Trophoblast cell (in vitro differentiated cells and primary cell): ENCODE measurements at regions not wholly inside any gene's neighbourhood (a gene's known extent, or its start where the extent isn't known, plus 50 kb on each side); places are given as distances from the start of the nearest gene placed in this dataset.

Experiments used
- DNase-seq, 2 donors: peaks; one replicate each; pipeline ENCODE4 v3.0.0-alpha.2; 2016
- H2AFZ ChIP-seq: 2 replicates; pipeline ENCODE4 v1.6.1; 2013; ENCODE audit warnings: low read length, moderate library complexity, mild to moderate bottlenecking; ENCODE audit not compliant: insufficient read depth, poor library complexity
- H2AK5ac ChIP-seq: 2 replicates; pipeline ENCODE4 v1.6.1; 2013; ENCODE audit warnings: mild to moderate bottlenecking, low read length
- H2BK120ac ChIP-seq: 2 replicates; pipeline ENCODE4 v1.6.1; 2013; ENCODE audit warnings: low read length, mild to moderate bottlenecking, moderate library complexity; ENCODE audit not compliant: insufficient read depth, poor library complexity
- H2BK12ac ChIP-seq: 2 replicates; pipeline ENCODE4 v1.6.1; 2013; ENCODE audit warnings: mild to moderate bottlenecking, low read length, moderate library complexity
- H2BK5ac ChIP-seq: 2 replicates; pipeline ENCODE4 v1.6.1; 2013; ENCODE audit warnings: low read length, low read depth, moderate library complexity, mild to moderate bottlenecking; ENCODE audit not compliant: poor library complexity
- H3K14ac ChIP-seq: 2 replicates; pipeline ENCODE4 v1.6.1; 2013; ENCODE audit warnings: mild to moderate bottlenecking, low read length
- H3K18ac ChIP-seq: 2 replicates; pipeline ENCODE4 v1.6.1; 2013; ENCODE audit warnings: mild to moderate bottlenecking, low read length
- H3K23ac ChIP-seq: 2 replicates; pipeline ENCODE4 v1.6.1; 2013; ENCODE audit warnings: low read length
- H3K27ac ChIP-seq: 2 replicates; pipeline ENCODE4 v1.5.1; 2013; ENCODE audit warnings: low read depth, mild to moderate bottlenecking, inconsistent platforms, low read length, moderate library complexity
- H3K27me3 ChIP-seq: 2 replicates; pipeline ENCODE4 v1.6.1; 2013; ENCODE audit warnings: inconsistent platforms, mild to moderate bottlenecking, low read length, moderate library complexity; ENCODE audit not compliant: insufficient read depth
- H3K36me3 ChIP-seq, 2 experiments: 1 replicate in 1 of 2; 2 replicates in 1 of 2; pipeline ENCODE4 v1.6.1; 2013; ENCODE audit warnings: low read length in 2 of 2, mild to moderate bottlenecking in 2 of 2, moderate library complexity in 1 of 2; ENCODE audit not compliant: insufficient read depth in 2 of 2, control insufficient read depth in 1 of 2
- H3K4ac ChIP-seq: 2 replicates; pipeline ENCODE4 v1.6.1; 2013; ENCODE audit warnings: low read depth, mild to moderate bottlenecking, low read length, moderate library complexity
- H3K4me1 ChIP-seq, 2 experiments: 1 replicate in 1 of 2; 2 replicates in 1 of 2; pipeline ENCODE4 v1.6.1; 2013; ENCODE audit warnings: low read length in 2 of 2, mild to moderate bottlenecking in 2 of 2, moderate library complexity in 1 of 2; ENCODE audit not compliant: insufficient read depth in 2 of 2, control insufficient read depth in 1 of 2
- H3K4me2 ChIP-seq: 2 replicates; pipeline ENCODE4 v1.6.1; 2013; ENCODE audit warnings: inconsistent platforms, mild to moderate bottlenecking, low read length, moderate library complexity
- H3K4me3 ChIP-seq: 2 replicates; pipeline ENCODE4 v1.5.1; 2013; ENCODE audit warnings: mild to moderate bottlenecking, low read depth, low read length, inconsistent platforms
- H3K79me1 ChIP-seq: one replicate; pipeline ENCODE4 v1.6.1; 2013; ENCODE audit warnings: low read length
- H3K79me2 ChIP-seq: 2 replicates; pipeline ENCODE4 v1.6.1; 2013; ENCODE audit warnings: low read length, mild to moderate bottlenecking; ENCODE audit not compliant: control insufficient read depth, insufficient read depth, poor library complexity
- H3K9ac ChIP-seq: 2 replicates; pipeline ENCODE4 v1.6.1; 2013; ENCODE audit warnings: mild to moderate bottlenecking, low read length
- H3K9me3 ChIP-seq: 2 replicates; pipeline ENCODE4 v1.6.1; 2013; ENCODE audit warnings: low read depth, mild to moderate bottlenecking, control low read depth, inconsistent platforms, low read length; ENCODE audit not compliant: insufficient read depth
- H4K12ac ChIP-seq: 2 replicates; pipeline ENCODE4 v1.6.1; 2013; ENCODE audit warnings: low read depth, mild to moderate bottlenecking, low read length, moderate library complexity
- H4K8ac ChIP-seq: 2 replicates; pipeline ENCODE4 v1.6.1; 2013; ENCODE audit warnings: low read depth, mild to moderate bottlenecking, low read length, moderate library complexity
- H4K91ac ChIP-seq: one replicate; pipeline ENCODE4 v1.6.1; 2013; ENCODE audit warnings: low read depth, mild to moderate bottlenecking, low read length, moderate library complexity
- WGBS: extraction: QIAGEN DNeasy Blood & Tissue Kit; methylation state at CpG from one replicate; pipeline ENCODE4 v1.1.7; 2013; ENCODE audit warnings: missing lambda C conversion rate; ENCODE audit not compliant: insufficient read length, insufficient coverage; ENCODE audit errors: extremely low coverage; 5-methylcytosine and 5-hydroxymethylcytosine counted together

- WGBS = no CpG with 5 or more reads among the region's 9 CpGs
- Histone ChIP-seq H3K79me2 (no peaks in the 10 kb centered on the region), H2AK5ac (no peak overlapping the region), H3K4ac (no peak overlapping the region), H3K23ac (no peak overlapping the region), H3K4me3 (no peak overlapping the region), H3K36me3 (no peaks in the 10 kb centered on the region), H3K27me3 (no peaks in the 10 kb centered on the region), H2BK12ac (no peak overlapping the region), H4K8ac (no peak overlapping the region), H3K79me1 (no peaks in the 10 kb centered on the region), H3K14ac (no peak overlapping the region), H2BK120ac (no peak overlapping the region), H4K12ac (no peak overlapping the region), H2AFZ (no peak overlapping the region), H3K4me2 (no peak overlapping the region), H3K9ac (no peak overlapping the region), H3K9me3 (no peaks in the 10 kb centered on the region), H3K18ac (no peak overlapping the region), H3K27ac (no peak overlapping the region), H2BK5ac (no peak overlapping the region), H4K91ac (no peak overlapping the region), H3K4me1 (no peaks in the 10 kb centered on the region)
- DNase-seq = peak; percentile 76 to 93
Observed at GRCh38 chr6:85323435-85324040, 126.3 kb upstream of the NT5E start.

- Histone ChIP-seq H4K8ac (no peak overlapping the region), H3K18ac (no peak overlapping the region), H2BK5ac (no peak overlapping the region), H3K9me3 (peaks cover 6% of the 10 kb centered on the region), H3K79me2 (no peaks in the 10 kb centered on the region), H3K4ac (no peak overlapping the region), H2AK5ac (no peak overlapping the region), H3K9ac (no peak overlapping the region), H3K36me3 (no peaks in the 10 kb centered on the region), H4K91ac (no peak overlapping the region), H4K12ac (no peak overlapping the region), H3K4me3 (no peak overlapping the region), H3K14ac (no peak overlapping the region), H3K27ac (no peak overlapping the region), H2BK120ac (no peak overlapping the region), H3K4me1 (no peaks in the 10 kb centered on the region), H2BK12ac (no peak overlapping the region), H3K27me3 (no peaks in the 10 kb centered on the region), H2AFZ (no peak overlapping the region), H3K79me1 (no peaks in the 10 kb centered on the region), H3K23ac (no peak overlapping the region), H3K4me2 (no peak overlapping the region)
- DNase-seq = no peak
- no CpG with 5 or more reads among the region's 2 CpGs for WGBS
Observed at GRCh38 chr6:85322446-85323105, 127.3 kb upstream of the NT5E start.

GRCh38 chr6:85321906-85322305 is 128.0 kb upstream of the NT5E start:
- Histone ChIP-seq H3K23ac (no peak overlapping the region), H3K4ac (no peak overlapping the region), H3K4me1 (no peaks in the 10 kb centered on the region), H2BK120ac (no peak overlapping the region), H4K12ac (no peak overlapping the region), H2BK12ac (no peak overlapping the region), H3K18ac (no peak overlapping the region), H3K79me1 (no peaks in the 10 kb centered on the region), H3K36me3 (no peaks in the 10 kb centered on the region), H2BK5ac (no peak overlapping the region), H3K27me3 (no peaks in the 10 kb centered on the region), H3K79me2 (no peaks in the 10 kb centered on the region), H3K27ac (no peak overlapping the region), H3K9me3 (peaks cover 6% of the 10 kb centered on the region), H3K9ac (no peak overlapping the region), H3K4me3 (no peak overlapping the region), H3K14ac (no peak overlapping the region), H2AK5ac (no peak overlapping the region), H2AFZ (no peak overlapping the region), H4K91ac (no peak overlapping the region), H3K4me2 (no peak overlapping the region), H4K8ac (no peak overlapping the region)
- DNase-seq = no peak
- WGBS = no CpG with 5 or more reads among the region's 2 CpGs

- Histone ChIP-seq H3K79me2 (no peaks in the 10 kb centered on the region), H2BK5ac (no peak overlapping the region), H3K4me2 (no peak overlapping the region), H3K9ac (no peak overlapping the region), H3K18ac (no peak overlapping the region), H4K91ac (no peak overlapping the region), H3K27me3 (no peaks in the 10 kb centered on the region), H2AFZ (no peak overlapping the region), H2AK5ac (no peak overlapping the region), H4K8ac (no peak overlapping the region), H2BK12ac (no peak overlapping the region), H3K4me1 (no peaks in the 10 kb centered on the region), H3K9me3 (peaks cover 10% of the 10 kb centered on the region), H2BK120ac (no peak overlapping the region), H3K36me3 (no peaks in the 10 kb centered on the region), H3K79me1 (no peaks in the 10 kb centered on the region), H3K27ac (no peak overlapping the region), H3K4me3 (no peak overlapping the region), H3K4ac (no peak overlapping the region), H3K14ac (no peak overlapping the region), H4K12ac (no peak overlapping the region), H3K23ac (no peak overlapping the region)
- no peak for DNase-seq
- WGBS = no CpG with 5 or more reads among the region's 7 CpGs
Observed at GRCh38 chr6:85314586-85314985, 135.3 kb upstream of the NT5E start.
